ENCODE measurements at regions not wholly inside any gene's neighbourhood (a gene's known extent, or its start where the extent isn't known, plus 50 kb on each side); places are given as distances from the start of the nearest gene placed in this dataset.

DNA sequence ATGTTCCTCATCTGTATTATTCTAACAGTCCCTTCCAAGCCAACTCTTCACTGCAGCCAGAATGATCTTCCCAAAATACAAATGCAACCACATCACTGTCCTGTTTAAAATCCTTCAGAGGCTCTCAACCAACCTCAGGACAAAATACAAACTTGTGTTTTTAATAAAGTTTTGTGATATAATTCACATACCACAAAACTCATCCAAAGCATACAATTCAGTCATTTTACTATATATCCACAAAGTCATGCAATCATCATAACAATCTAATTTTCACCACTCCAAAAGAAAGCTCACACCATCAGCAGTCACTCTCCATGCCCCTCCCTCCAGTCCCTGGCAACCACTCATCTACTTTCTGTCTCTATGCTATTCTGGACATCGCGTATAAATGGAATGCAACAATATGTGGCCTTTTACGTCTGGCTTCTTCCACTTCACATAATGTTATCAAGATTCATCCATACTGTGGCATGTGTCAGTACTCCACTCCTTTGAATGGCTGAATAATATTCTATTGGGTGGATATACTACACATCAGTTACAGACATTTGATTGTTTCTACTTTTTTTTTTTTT lies 81.7 kb upstream of the DOCK9 start:
- WGBS, result 97% methylated on average over 3 of the region's 3 CpGs
- Histone ChIP-seq H3K4me1 (ENCODE audit: control insufficient read depth in 2 of 2, insufficient read depth in 2 of 2, low read length in 2 of 2) (peaks cover 4 to 9% of the 10 kb centered on the region in 2 donors), H3K9me3 (ENCODE audit: control insufficient read depth in 2 of 2, insufficient read depth in 1 of 2, low read length in 1 of 2) (no peaks in the 10 kb centered on the region), H3K36me3 (ENCODE audit: control insufficient read depth in 2 of 2, insufficient read depth in 2 of 2, low read length in 1 of 2) (no peaks in the 10 kb centered on the region), H3K4me3 (ENCODE audit: low read length in 2 of 2) (no peak overlapping the region), H3K27me3 (ENCODE audit: control insufficient read depth in 2 of 2, insufficient read depth in 1 of 2, low read length in 1 of 2) (no peaks in the 10 kb centered on the region), H3K27ac (ENCODE audit: low read depth in 1 of 2, low read length in 1 of 2) (no peak overlapping the region)
- DNase-seq (ENCODE audit: low read depth in 6 of 9, low spot score in 9 of 9), result no peak

DNA sequence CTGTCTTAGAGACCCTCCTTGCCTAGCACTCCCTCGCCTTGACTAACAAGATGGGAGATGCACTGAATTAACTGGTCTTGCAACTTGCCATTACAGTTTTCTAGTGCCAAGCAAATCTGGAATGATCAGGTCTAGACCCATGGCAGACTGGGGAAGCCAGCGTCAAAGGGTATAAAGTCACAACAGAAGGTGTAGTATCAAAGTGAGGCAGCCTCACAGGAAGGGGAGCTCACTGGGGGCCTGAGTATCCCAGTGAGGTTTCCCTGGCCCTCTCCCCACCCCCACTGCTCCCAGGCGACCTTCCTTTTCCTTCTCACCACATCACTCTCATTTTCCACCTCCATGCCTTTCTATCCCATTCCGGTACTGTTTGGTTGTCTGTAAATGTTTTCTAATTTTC lies 83.5 kb upstream of the DOCK9 start:
- Histone ChIP-seq H3K4me1 (ENCODE audit: control insufficient read depth in 2 of 2, insufficient read depth in 2 of 2, low read length in 2 of 2) (peaks cover 0 to 4% of the 10 kb centered on the region in 2 donors), H3K27ac (ENCODE audit: low read depth in 1 of 2, low read length in 1 of 2) (no peak overlapping the region), H3K9me3 (ENCODE audit: control insufficient read depth in 2 of 2, insufficient read depth in 1 of 2, low read length in 1 of 2) (no peaks in the 10 kb centered on the region), H3K4me3 (ENCODE audit: low read length in 2 of 2) (no peak overlapping the region), H3K27me3 (ENCODE audit: control insufficient read depth in 2 of 2, insufficient read depth in 1 of 2, low read length in 1 of 2) (no peaks in the 10 kb centered on the region), H3K36me3 (ENCODE audit: control insufficient read depth in 2 of 2, insufficient read depth in 2 of 2, low read length in 1 of 2) (no peaks in the 10 kb centered on the region)
- no peak for DNase-seq (ENCODE audit: low read depth in 6 of 9, low spot score in 9 of 9)
- 85% methylated on average over 4 of the region's 4 CpGs for WGBS

DNA sequence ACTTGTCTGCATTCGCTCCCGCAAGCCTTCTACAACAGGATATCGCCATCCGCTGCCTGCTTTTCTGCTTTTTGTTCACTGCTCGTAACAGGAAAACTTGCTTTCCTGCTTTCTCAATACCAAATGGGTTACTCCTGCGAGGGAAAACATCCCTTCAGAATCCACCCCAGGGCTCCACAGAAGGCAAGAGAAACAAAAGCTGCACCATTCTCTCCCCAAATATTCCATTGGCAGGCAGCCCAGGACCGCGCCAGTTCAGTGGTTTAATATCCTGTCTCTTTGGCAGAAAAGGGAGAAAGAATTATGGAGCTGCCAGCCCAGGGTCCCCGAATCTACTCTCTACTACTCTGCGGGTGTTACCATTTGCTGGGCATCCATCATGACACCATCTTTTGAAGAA lies 84.7 kb upstream of the DOCK9 start:
- Histone ChIP-seq H3K4me3 (ENCODE audit: low read length in 2 of 2) (no peak overlapping the region), H3K27ac (ENCODE audit: low read depth in 1 of 2, low read length in 1 of 2) (no peak overlapping the region), H3K9me3 (ENCODE audit: control insufficient read depth in 2 of 2, insufficient read depth in 1 of 2, low read length in 1 of 2) (no peaks in the 10 kb centered on the region), H3K36me3 (ENCODE audit: control insufficient read depth in 2 of 2, insufficient read depth in 2 of 2, low read length in 1 of 2) (no peaks in the 10 kb centered on the region), H3K4me1 (ENCODE audit: control insufficient read depth in 2 of 2, insufficient read depth in 2 of 2, low read length in 2 of 2) (peaks cover 0 to 4% of the 10 kb centered on the region in 2 donors), H3K27me3 (ENCODE audit: control insufficient read depth in 2 of 2, insufficient read depth in 1 of 2, low read length in 1 of 2) (no peaks in the 10 kb centered on the region)
- no peak for DNase-seq (ENCODE audit: low read depth in 6 of 9, low spot score in 9 of 9)
- WGBS, result 56% methylated on average over 10 of the region's 10 CpGs

DNA sequence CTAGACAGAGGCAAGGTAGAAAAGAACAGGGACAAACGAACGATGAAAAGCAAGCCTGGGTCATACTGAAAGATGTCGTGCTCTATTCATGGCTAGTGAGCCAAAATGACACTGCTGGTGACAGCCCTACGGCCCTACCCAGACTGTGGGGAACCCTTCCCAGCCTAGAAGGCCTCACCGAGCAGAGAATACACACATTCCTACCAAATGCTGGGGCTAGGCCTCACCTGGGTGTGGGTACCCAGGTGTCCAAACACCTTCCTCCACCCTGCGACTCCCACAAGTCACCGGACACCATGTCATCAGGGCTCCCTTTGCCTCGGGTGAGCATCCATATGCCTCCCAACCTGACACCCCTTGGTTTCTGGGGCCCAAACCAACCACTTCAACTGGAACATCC lies 85.3 kb upstream of the DOCK9 start:
- Histone ChIP-seq H3K36me3 (ENCODE audit: control insufficient read depth in 2 of 2, insufficient read depth in 2 of 2, low read length in 1 of 2) (no peaks in the 10 kb centered on the region), H3K27me3 (ENCODE audit: control insufficient read depth in 2 of 2, insufficient read depth in 1 of 2, low read length in 1 of 2) (no peaks in the 10 kb centered on the region), H3K4me3 (ENCODE audit: low read length in 2 of 2) (no peak overlapping the region), H3K9me3 (ENCODE audit: control insufficient read depth in 2 of 2, insufficient read depth in 1 of 2, low read length in 1 of 2) (no peaks in the 10 kb centered on the region), H3K4me1 (ENCODE audit: control insufficient read depth in 2 of 2, insufficient read depth in 2 of 2, low read length in 2 of 2) (peaks cover 0 to 4% of the 10 kb centered on the region in 2 donors), H3K27ac (ENCODE audit: low read depth in 1 of 2, low read length in 1 of 2) (no peak overlapping the region)
- 95% methylated on average over 8 of the region's 8 CpGs for WGBS
- no peak for DNase-seq (ENCODE audit: low read depth in 6 of 9, low spot score in 9 of 9)

DNA sequence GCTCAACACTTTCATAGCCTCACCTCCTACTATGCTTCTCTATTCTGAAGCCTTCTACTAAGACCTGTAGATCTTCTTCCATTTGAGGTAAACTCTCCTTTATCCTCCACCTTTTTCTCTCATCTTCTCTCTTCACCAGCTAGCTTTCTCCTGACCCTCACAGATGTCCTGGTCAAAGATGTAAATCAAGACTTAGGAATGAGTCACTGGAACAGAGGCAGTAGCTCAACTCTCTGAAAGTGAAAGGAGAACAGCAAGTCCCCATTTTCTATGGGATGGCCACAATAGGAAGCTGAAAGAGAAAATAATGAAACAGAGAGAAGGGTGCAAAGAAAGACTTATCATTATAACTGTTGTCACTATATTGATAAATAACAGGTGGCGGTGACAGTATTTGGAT lies 86.1 kb upstream of the DOCK9 start:
- WGBS, result 98% methylated on average over 1 of the region's 1 CpG
- H3K4me3 ChIP-seq (ENCODE audit: low read length in 2 of 2), result no peak overlapping the region
- H3K36me3 ChIP-seq (ENCODE audit: control insufficient read depth in 2 of 2, insufficient read depth in 2 of 2, low read length in 1 of 2), result no peaks in the 10 kb centered on the region
- H3K4me1 ChIP-seq (ENCODE audit: control insufficient read depth in 2 of 2, insufficient read depth in 2 of 2, low read length in 2 of 2), result peaks cover 0 to 4% of the 10 kb centered on the region in 2 donors
- H3K27me3 ChIP-seq (ENCODE audit: control insufficient read depth in 2 of 2, insufficient read depth in 1 of 2, low read length in 1 of 2), result no peaks in the 10 kb centered on the region
- no peak for DNase-seq (ENCODE audit: low read depth in 6 of 9, low spot score in 9 of 9)
- no peaks in the 10 kb centered on the region for H3K9me3 ChIP-seq (ENCODE audit: control insufficient read depth in 2 of 2, insufficient read depth in 1 of 2, low read length in 1 of 2)
- no peak overlapping the region for H3K27ac ChIP-seq (ENCODE audit: low read depth in 1 of 2, low read length in 1 of 2)

DNA sequence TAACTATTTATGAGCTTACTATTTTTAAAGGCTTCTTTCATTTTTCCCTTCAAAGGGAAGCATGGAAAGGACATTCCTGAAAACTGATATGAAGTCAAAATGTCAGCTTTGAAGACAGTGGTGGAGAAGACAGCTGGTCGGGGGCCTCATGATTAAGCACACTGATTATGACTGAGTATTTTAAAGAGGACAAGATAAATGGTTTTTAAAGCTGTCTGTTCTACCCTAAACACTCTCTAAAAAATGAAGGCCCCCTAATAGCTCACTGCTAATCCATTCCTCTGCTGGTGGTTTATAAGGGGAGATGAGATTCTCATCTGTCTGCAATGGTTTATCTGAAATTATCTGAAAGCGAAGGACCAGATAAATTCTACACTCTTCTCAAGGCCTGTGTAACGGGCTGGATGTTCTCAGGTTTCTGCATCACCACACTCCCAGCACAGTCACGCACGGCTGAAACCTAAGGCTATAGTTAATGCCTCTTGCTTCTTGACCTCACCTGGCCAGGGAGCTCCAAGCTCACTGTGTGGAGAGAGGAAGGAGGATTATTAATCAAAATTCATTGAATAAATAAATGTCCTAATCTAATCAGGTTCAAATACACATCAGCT lies 86.9 kb upstream of the DOCK9 start:
- 94% methylated on average over 5 of the region's 5 CpGs for WGBS
- Histone ChIP-seq H3K27ac (ENCODE audit: low read depth in 1 of 2, low read length in 1 of 2) (no peak overlapping the region), H3K36me3 (ENCODE audit: control insufficient read depth in 2 of 2, insufficient read depth in 2 of 2, low read length in 1 of 2) (no peaks in the 10 kb centered on the region), H3K4me3 (ENCODE audit: low read length in 2 of 2) (no peak overlapping the region), H3K4me1 (ENCODE audit: control insufficient read depth in 2 of 2, insufficient read depth in 2 of 2, low read length in 2 of 2) (peaks cover 0 to 4% of the 10 kb centered on the region in 2 donors), H3K27me3 (ENCODE audit: control insufficient read depth in 2 of 2, insufficient read depth in 1 of 2, low read length in 1 of 2) (no peaks in the 10 kb centered on the region), H3K9me3 (ENCODE audit: control insufficient read depth in 2 of 2, insufficient read depth in 1 of 2, low read length in 1 of 2) (no peaks in the 10 kb centered on the region)
- no peak for DNase-seq (ENCODE audit: low read depth in 6 of 9, low spot score in 9 of 9)

DNA sequence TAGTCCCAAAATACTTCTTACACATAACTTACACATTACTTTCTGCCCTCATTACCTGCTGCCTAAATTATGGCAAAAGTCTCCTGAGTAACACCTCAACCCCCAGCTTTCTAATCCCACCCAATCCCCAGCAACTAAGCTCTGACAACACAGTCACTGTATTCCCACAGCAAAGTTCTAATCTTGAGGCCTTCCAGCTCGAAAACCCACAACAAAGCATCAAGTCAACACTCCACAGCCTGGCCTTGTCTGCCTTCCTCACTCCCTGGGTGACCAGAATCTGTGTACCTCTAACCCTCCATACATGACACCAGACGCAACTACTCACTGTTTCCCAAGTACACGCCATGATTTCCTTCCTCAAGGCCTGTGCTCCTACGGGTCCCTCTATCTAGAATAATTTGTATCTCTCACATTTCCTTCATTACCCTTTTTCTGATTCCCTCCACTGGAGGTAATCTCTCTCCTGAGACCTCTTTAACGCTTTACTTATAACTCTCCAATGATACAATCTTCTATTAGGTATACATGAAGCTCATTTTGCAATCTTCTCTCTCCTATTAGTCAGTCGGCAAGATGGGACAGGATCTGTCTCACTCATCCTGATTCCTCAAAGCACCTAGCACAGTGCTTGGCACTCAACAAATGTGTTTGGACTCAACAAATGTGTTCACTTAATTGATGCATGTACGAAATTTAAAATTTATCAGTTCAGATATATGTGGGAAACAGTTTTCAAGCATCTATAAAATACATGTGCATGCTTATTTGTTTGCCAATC lies 87.6 kb upstream of the DOCK9 start:
- no peak overlapping the region for H3K27ac ChIP-seq (ENCODE audit: low read depth in 1 of 2, low read length in 1 of 2)
- H3K4me1 ChIP-seq (ENCODE audit: control insufficient read depth in 2 of 2, insufficient read depth in 2 of 2, low read length in 2 of 2), result peaks cover 0 to 4% of the 10 kb centered on the region in 2 donors

DNA sequence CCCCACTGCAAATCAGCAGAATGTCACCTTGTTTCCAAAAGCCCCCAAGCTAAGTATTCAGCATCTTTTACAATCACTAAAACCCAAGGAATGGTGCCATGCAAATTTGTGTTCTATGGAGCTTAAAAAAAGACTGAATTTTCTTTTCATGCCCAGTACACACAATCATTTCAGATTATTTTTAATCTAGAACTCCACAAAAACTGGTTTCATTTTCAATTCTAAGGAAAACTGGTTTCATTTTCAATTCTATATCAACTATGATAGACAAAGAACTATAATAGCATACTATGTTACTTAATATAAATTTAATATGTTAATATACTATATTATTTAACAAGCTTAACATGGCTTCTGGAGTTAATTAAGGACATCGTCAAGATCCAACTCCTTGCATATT lies 88.4 kb upstream of the DOCK9 start:
- H3K4me1 ChIP-seq (ENCODE audit: control insufficient read depth in 2 of 2, insufficient read depth in 2 of 2, low read length in 2 of 2), result peaks cover 0 to 4% of the 10 kb centered on the region in 2 donors
- H3K36me3 ChIP-seq (ENCODE audit: control insufficient read depth in 2 of 2, insufficient read depth in 2 of 2, low read length in 1 of 2), result no peaks in the 10 kb centered on the region
- H3K27ac ChIP-seq (ENCODE audit: low read depth in 1 of 2, low read length in 1 of 2), result no peak overlapping the region
- 99% methylated on average over 1 of the region's 1 CpG for WGBS
- no peak overlapping the region for H3K4me3 ChIP-seq (ENCODE audit: low read length in 2 of 2)
- H3K9me3 ChIP-seq (ENCODE audit: control insufficient read depth in 2 of 2, insufficient read depth in 1 of 2, low read length in 1 of 2), result no peaks in the 10 kb centered on the region
- no peaks in the 10 kb centered on the region for H3K27me3 ChIP-seq (ENCODE audit: control insufficient read depth in 2 of 2, insufficient read depth in 1 of 2, low read length in 1 of 2)
- DNase-seq (ENCODE audit: low read depth in 6 of 9, low spot score in 9 of 9), result no peak

More for the DNA sequence above, 87.6 kb upstream of the DOCK9 start:
- Histone ChIP-seq H3K36me3 (ENCODE audit: control insufficient read depth in 2 of 2, insufficient read depth in 2 of 2, low read length in 1 of 2) (no peaks in the 10 kb centered on the region), H3K4me3 (ENCODE audit: low read length in 2 of 2) (no peak overlapping the region), H3K9me3 (ENCODE audit: control insufficient read depth in 2 of 2, insufficient read depth in 1 of 2, low read length in 1 of 2) (no peaks in the 10 kb centered on the region), H3K27me3 (ENCODE audit: control insufficient read depth in 2 of 2, insufficient read depth in 1 of 2, low read length in 1 of 2) (no peaks in the 10 kb centered on the region)
- 98% methylated on average over 7 of the region's 7 CpGs for WGBS
- no peak for DNase-seq (ENCODE audit: low read depth in 6 of 9, low spot score in 9 of 9)

DNA sequence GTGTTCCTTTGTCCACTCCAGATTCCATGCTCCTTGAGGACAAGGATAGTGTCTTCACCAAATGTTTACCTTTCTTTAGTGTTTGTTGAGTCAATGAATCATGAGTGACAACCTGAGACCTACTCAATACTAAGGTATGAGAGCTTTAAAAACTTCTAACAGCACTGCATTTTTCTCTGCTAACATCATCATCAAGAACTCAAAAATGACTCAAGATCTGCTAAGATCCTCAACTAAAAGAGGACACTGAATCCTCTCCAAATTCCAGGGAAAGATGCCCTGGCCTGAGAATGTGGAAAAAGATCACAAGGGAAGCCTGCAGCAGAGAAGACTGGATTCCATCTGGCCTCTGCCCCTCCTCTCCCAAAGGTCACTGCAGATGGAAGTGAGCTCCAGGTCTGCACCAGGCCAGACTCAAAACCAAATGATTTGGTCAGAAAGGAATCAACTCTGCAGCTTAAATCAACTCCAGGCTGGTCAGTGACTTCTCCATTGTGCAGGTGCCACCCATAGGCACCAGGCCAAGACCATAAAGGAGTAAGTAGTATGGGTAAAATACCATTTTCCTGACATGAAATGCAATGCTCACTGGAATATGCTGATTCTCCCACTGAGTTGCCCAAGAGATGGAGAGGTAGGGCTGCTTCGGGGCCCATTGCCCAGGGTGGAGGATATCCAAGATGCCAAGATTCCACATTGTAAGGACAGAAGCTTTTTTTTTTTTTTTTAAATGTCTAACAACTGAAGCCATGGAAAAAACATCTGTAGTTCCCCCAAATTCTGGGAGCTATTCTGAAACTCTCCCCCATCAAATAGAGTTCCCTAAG lies 89.5 kb upstream of the DOCK9 start:
- 95% methylated on average over 1 of the region's 1 CpG for WGBS
- no peaks in the 10 kb centered on the region for H3K27me3 ChIP-seq (ENCODE audit: control insufficient read depth in 2 of 2, insufficient read depth in 1 of 2, low read length in 1 of 2)
- no peaks in the 10 kb centered on the region for H3K9me3 ChIP-seq (ENCODE audit: control insufficient read depth in 2 of 2, insufficient read depth in 1 of 2, low read length in 1 of 2)
- no peak for DNase-seq (ENCODE audit: low read depth in 6 of 9, low spot score in 9 of 9)
- H3K4me1 ChIP-seq (ENCODE audit: control insufficient read depth in 2 of 2, insufficient read depth in 2 of 2, low read length in 2 of 2), result peaks cover 0 to 4% of the 10 kb centered on the region in 2 donors
- no peak overlapping the region for H3K4me3 ChIP-seq (ENCODE audit: low read length in 2 of 2)
- H3K27ac ChIP-seq (ENCODE audit: low read depth in 1 of 2, low read length in 1 of 2), result no peak overlapping the region
- no peaks in the 10 kb centered on the region for H3K36me3 ChIP-seq (ENCODE audit: control insufficient read depth in 2 of 2, insufficient read depth in 2 of 2, low read length in 1 of 2)

All from thymus (tissue), 11 donors.